ENCODE measurements at regions not wholly inside any gene's neighbourhood (a gene's known extent, or its start where the extent isn't known, plus 50 kb on each side); places are given as distances from the start of the nearest gene placed in this dataset.

DNA sequence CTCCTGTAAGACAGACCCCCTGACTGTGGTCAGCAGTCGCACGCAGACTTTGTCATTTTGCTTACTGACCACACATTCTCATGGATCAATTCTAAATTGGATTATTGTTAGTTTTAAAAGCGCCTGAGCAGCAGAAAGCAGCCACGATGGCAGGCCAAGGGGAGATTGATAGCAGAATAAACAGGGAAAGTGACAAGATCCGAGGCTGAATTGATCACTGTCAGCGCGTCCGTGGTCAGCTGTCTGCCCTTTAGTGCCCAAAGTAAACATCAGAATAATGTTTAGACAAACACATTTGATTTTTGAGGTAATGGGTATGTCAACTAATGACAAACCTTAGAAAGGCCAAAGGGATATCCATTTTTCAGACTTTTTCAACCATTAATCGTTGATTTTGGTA is 426.8 kb downstream of the SETD4 start:
- no peak for DNase-seq (ENCODE audit: low read depth)
- TF ChIP-seq, protein P1, sequence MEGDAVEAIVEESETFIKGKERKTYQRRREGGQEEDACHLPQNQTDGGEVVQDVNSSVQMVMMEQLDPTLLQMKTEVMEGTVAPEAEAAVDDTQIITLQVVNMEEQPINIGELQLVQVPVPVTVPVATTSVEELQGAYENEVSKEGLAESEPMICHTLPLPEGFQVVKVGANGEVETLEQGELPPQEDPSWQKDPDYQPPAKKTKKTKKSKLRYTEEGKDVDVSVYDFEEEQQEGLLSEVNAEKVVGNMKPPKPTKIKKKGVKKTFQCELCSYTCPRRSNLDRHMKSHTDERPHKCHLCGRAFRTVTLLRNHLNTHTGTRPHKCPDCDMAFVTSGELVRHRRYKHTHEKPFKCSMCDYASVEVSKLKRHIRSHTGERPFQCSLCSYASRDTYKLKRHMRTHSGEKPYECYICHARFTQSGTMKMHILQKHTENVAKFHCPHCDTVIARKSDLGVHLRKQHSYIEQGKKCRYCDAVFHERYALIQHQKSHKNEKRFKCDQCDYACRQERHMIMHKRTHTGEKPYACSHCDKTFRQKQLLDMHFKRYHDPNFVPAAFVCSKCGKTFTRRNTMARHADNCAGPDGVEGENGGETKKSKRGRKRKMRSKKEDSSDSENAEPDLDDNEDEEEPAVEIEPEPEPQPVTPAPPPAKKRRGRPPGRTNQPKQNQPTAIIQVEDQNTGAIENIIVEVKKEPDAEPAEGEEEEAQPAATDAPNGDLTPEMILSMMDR (IDR thresholded peaks at IDR 0.05; ENCODE audit: low read depth, low read length, missing control alignments) = no peak
- no peak overlapping the region for H3K4me3 ChIP-seq (ENCODE audit: low read depth, low read length)
- in situ Hi-C loops (cut with HindIII; ENCODE audit: low sequenced_read_pairs) = loop anchor here (5.0 kb wide), 1 partner anchor 86 kb away; no protein-coding TSS in a partner anchor

DNA sequence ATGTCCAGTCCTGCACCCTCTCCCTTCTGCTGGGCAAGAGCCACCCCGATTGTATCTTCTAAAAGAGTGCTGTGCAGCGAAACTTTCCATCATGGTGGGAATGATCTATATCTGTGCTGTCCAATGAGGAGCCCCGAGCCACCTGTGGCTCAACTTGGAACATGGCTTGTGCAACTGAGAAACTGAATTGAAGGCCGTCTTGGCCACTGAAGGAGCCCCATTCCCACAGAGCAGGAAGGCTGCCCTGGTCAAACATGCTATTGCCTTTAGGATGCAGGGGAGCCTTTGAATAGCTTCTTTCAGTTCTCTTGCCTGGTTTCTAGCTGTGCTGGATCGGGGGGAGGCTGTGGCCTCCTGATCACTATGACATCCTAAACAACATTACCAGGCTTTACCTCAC is 427.6 kb downstream of the SETD4 start:
- no peak overlapping the region for H3K4me3 ChIP-seq (ENCODE audit: low read depth, low read length)
- TF ChIP-seq, protein P1 (IDR thresholded peaks at IDR 0.05; ENCODE audit: low read depth, low read length, missing control alignments) = no peak
- in situ Hi-C loops (cut with HindIII; ENCODE audit: low sequenced_read_pairs) = loop anchor here (5.0 kb wide), 1 partner anchor 85 kb away; no protein-coding TSS in a partner anchor
- DNase-seq (ENCODE audit: low read depth) = no peak

DNA sequence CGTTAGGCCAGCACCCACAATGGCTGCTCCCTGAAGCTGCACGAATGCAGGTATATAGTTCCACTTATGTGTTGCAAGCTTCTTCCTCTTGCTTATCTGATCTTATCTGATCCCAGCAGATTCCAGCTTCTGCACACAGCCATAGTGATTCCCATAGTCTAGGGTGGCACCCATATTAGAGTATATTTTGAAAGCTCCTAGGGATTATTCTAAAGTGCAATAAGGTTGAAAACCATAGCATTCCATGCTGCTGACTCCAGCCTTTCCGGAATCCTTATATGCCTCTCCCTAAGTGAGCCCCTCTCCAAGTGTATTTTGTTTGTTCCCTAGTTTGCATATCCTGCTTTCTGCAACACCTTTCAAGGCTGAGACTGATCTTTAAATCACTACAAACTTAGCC is 432.0 kb downstream of the SETD4 start:
- H3K4me3 ChIP-seq (ENCODE audit: low read depth, low read length) = no peak overlapping the region
- no peak for DNase-seq (ENCODE audit: low read depth)
- TF ChIP-seq, protein P1 (IDR thresholded peaks at IDR 0.05; ENCODE audit: low read depth, low read length, missing control alignments) = no peak
- in situ Hi-C loops (cut with HindIII; ENCODE audit: low sequenced_read_pairs) = no loop called here

DNA sequence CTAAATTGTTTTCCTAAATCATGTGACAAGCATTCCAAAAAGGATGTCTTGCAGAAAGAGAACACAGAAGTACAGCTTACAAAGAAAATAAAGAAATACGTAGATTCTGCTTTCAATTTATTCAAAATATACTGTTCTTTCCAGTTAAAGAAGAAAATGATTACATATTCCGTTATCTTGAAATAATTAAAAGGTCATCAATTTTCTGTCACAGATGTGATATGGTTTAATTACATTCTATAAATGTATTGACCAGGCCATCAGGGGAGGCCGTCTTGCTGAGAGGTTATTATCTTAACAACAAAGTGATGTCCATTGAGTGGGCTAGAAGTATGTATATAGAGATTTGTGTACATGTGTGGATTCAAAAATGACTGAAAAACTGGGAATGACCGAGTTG is 432.9 kb downstream of the SETD4 start:
- TF ChIP-seq, protein P1 (IDR thresholded peaks at IDR 0.05; ENCODE audit: low read depth, low read length, missing control alignments) = no peak
- in situ Hi-C loops (cut with HindIII; ENCODE audit: low sequenced_read_pairs) = no loop called here

DNA sequence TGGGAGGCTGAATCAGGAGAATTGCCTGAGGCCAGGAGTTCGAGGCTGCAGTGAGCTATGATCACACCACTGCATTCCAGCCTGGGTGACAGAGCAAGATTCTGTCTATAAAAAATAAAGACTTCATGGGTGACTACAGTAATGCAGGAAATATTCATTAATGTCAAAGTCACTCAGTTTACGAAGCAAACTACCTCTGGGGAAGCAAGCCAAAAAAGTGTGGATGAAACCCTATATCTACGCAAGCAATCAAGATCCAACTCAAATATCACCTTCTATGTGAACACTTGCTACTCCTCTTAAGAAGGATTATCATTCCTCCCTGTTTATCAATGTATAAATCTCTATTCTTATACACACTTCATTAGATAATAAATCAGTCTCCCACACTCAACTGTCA is 434.8 kb downstream of the SETD4 start:
- H3K4me3 ChIP-seq (ENCODE audit: low read depth, low read length) = no peak overlapping the region
- no peak for DNase-seq (ENCODE audit: low read depth)
- in situ Hi-C loops (cut with HindIII; ENCODE audit: low sequenced_read_pairs) = no loop called here
- TF ChIP-seq, protein P1 (IDR thresholded peaks at IDR 0.05; ENCODE audit: low read depth, low read length, missing control alignments) = no peak

More for the DNA sequence above, 432.9 kb downstream of the SETD4 start:
- DNase-seq (ENCODE audit: low read depth) = no peak
- H3K4me3 ChIP-seq (ENCODE audit: low read depth, low read length) = no peak overlapping the region

DNA sequence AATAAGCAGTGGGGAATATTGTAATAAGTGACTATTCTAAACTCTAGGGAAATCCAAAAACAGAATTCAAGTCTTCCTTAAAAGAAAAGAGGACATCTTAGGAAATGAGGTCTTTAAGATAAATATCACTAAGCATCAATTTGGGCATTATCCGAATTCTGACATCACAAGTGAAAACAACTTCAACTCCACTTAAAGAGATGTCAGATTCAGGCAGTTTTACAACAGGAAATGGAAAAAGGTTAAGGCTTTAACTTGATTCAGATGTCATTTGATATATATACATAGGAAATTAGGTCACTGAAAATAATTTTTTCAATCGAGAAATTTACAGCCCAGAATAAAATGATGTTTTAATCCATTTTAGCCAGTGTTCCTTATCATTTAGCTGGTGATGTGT is 435.4 kb downstream of the SETD4 start:
- TF ChIP-seq, protein P1 (IDR thresholded peaks at IDR 0.05; ENCODE audit: low read depth, low read length, missing control alignments) = no peak
- in situ Hi-C loops (cut with HindIII; ENCODE audit: low sequenced_read_pairs) = no loop called here
- no peak for DNase-seq (ENCODE audit: low read depth)
- no peak overlapping the region for H3K4me3 ChIP-seq (ENCODE audit: low read depth, low read length)

DNA sequence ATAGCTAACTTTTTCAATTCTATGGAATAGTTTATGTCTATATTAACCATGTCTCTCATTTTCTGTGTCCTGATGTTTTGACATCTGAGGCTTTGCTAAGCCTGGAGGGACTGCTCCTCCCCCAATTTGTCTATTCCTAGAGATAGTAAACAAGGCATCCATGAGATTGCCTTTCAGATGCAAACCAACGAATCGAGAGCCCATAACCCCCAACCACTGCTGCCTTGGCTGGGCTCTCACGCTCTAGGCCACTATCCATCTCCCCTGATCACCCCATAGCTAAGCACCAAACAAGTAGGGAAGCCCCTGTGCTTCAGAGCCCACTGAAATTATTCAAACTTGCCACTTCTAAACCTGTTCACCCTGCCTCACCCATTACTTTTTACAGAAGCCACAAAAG is 437.7 kb downstream of the SETD4 start:
- in situ Hi-C loops (cut with HindIII; ENCODE audit: low sequenced_read_pairs) = no loop called here
- DNase-seq (ENCODE audit: low read depth) = no peak
- H3K4me3 ChIP-seq (ENCODE audit: low read depth, low read length) = no peak overlapping the region
- TF ChIP-seq, protein P1 (IDR thresholded peaks at IDR 0.05; ENCODE audit: low read depth, low read length, missing control alignments) = no peak
